A549 (cell line): ENCODE measurements at regions not wholly inside any gene's neighbourhood (a gene's known extent, or its start where the extent isn't known, plus 50 kb on each side); places are given as distances from the start of the nearest gene placed in this dataset.

Experiments
- CTCF ChIP-seq: fragments of >200 bp; sonication (Bioruptor Twin); formaldehyde crosslinking; IDR thresholded peaks from 3 replicates; pipeline ENCODE4 v1.5.1; 2016
- MYC ChIP-seq: IDR thresholded peaks from 2 replicates; pipeline ENCODE4 v1.6.1; 2012; ENCODE audit warnings: mild to moderate bottlenecking, inconsistent platforms, low read length, improper control_type of control experiment, borderline replicate concordance

- no peak for TF ChIP-seq CTCF
- TF ChIP-seq MYC = no peak
Measured at GRCh38 chr3:118550122-118550521, 484.5 kb downstream of the IGSF11 start.
